RWPE1 (cell line): ENCODE measurements at regions not wholly inside any gene's neighbourhood (a gene's known extent, or its start where the extent isn't known, plus 50 kb on each side); places are given as distances from the start of the nearest gene placed in this dataset.

ENCODE experiments used
- CTCF ChIA-PET: fragments of 350-600 bp; sonication (Branson Sonifier 250); formaldehyde crosslinking; extraction: SDS; loops from one replicate; lab custom pipeline; 2021; lab: Yijun Ruan, JAX
- POLR2A ChIA-PET: fragments of 400-600 bp; formaldehyde crosslinking; extraction: SDS; loops from one replicate; lab custom pipeline; 2020; ENCODE audit warnings: antibody characterized with exemption; ENCODE audit not compliant: low non-redundant PET; lab: Yijun Ruan, JAX
- DNase-seq: peaks from one replicate; pipeline ENCODE4 v3.0.0; 2012; ENCODE audit warnings: low spot score
- H3K27ac ChIP-seq: fragments of 450-650 bp; 2 replicates; pipeline ENCODE4 v1.5.1; 2017
- CTCF ChIP-seq: fragments of 450-650 bp; conservative IDR thresholded peaks from 2 replicates; pipeline ENCODE4 v1.5.1; 2017; ENCODE audit warnings: low read depth, mild to moderate bottlenecking

GRCh38 chr5:178793696-178794095, 63.2 kb upstream of the ZNF354A start:
- CTCF ChIA-PET = interaction anchor here (0.7 kb wide), 1 partner anchor 36 kb away, joined by 3 read pairs; no protein-coding TSS in a partner anchor
- TF ChIP-seq CTCF = no peak

DNA sequence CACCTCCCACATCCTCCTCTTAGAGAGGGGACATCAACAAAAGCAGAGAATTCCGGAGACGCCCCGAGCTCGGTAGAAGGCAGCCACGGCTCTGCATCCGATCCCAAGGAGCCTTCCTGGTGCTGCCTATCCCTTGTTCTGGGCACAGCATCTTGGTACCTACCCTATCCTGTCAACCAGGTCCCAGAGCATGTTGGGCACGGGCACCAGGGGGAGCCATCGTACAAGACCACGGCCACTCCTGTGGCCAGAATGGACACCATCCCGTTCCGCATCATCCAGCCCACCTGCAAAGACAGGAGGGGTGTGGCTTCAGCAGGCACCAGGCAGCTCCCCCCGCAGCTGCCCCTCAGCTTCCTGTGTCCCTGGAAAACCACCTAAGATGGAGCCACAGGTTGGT, 62.7 kb upstream of the ZNF354A start:
- TF ChIP-seq CTCF = no peak
- H3K27ac ChIP-seq = no peak overlapping the region
- CTCF ChIA-PET = interaction anchor here (0.7 kb wide), 1 partner anchor 36 kb away, joined by 3 read pairs; no protein-coding TSS in a partner anchor
- DNase-seq = peak; percentile 27
- POLR2A ChIA-PET = no interaction called here

More at GRCh38 chr5:178793696-178794095, 63.2 kb upstream of the ZNF354A start:
- H3K27ac ChIP-seq = no peak overlapping the region
- no peak for DNase-seq
- POLR2A ChIA-PET = no interaction called here

GRCh38 chr5:178791976-178792375, 61.5 kb upstream of the ZNF354A start:
- TF ChIP-seq CTCF = no peak
- POLR2A ChIA-PET = no interaction called here
- no peak overlapping the region for H3K27ac ChIP-seq
- CTCF ChIA-PET = no interaction called here
- no peak for DNase-seq

- no peak for TF ChIP-seq CTCF
- peak; percentile 11 for DNase-seq
- CTCF ChIA-PET = no interaction called here
- H3K27ac ChIP-seq = no peak overlapping the region
- POLR2A ChIA-PET = no interaction called here
Measured at GRCh38 chr5:178790371-178790770, 59.9 kb upstream of the ZNF354A start.

- CTCF ChIA-PET = no interaction called here
- TF ChIP-seq CTCF = no peak
- POLR2A ChIA-PET = no interaction called here
- no peak overlapping the region for H3K27ac ChIP-seq
- DNase-seq = no peak
Measured at GRCh38 chr5:178788381-178789085, 58.1 kb upstream of the ZNF354A start.

GRCh38 chr5:178787889-178788288, 57.4 kb upstream of the ZNF354A start:
- ChIA-PET CTCF (interaction anchor here (0.6 kb wide), 1 partner anchor 474 kb away, joined by 5 read pairs; no protein-coding TSS in a partner anchor), POLR2A (no interaction called here)
- peak overlapping the region; percentile 38; the same call in 1 of the 2 replicates for H3K27ac ChIP-seq

More at GRCh38 chr5:178787889-178788288, 57.4 kb upstream of the ZNF354A start:
- TF ChIP-seq CTCF = no peak
- peak; percentile 4 for DNase-seq
